MCF 10A (cell line): ENCODE measurements at regions not wholly inside any gene's neighbourhood (a gene's known extent, or its start where the extent isn't known, plus 50 kb on each side); places are given as distances from the start of the nearest gene placed in this dataset.

ENCODE experiments used
- BruUV-seq: library from RNA; stranded (reverse); fragments of 400-500 nt; replicated peaks from 2 replicates; lab custom pipeline; 2021; lab: Mats Ljungman, UMichigan
- CTCF ChIA-PET: fragments of 300-600 bp; sonication (Branson Sonifier 250); formaldehyde crosslinking; extraction: SDS; loops from one replicate; lab custom pipeline; 2021; ENCODE audit warnings: antibody characterized with exemption, inconsistent platforms; lab: Yijun Ruan, JAX
- POLR2A ChIA-PET: fragments of 300-600, 350-650 bp; sonication (Branson Sonifier 250); formaldehyde crosslinking; extraction: SDS; loops from one replicate; lab custom pipeline; 2020; ENCODE audit warnings: antibody characterized with exemption, inconsistent platforms; lab: Yijun Ruan, JAX
- DNase-seq: peaks from one replicate; pipeline ENCODE4 v3.0.0-alpha.2; 2018; ENCODE audit not compliant: unreplicated experiment
- H3K27ac Mint-ChIP-seq: one replicate; pipeline ENCODE4 v1.8.0; 2022; ENCODE audit warnings: mild to moderate bottlenecking, low read depth, mixed read lengths; ENCODE audit not compliant: unreplicated experiment
- H3K27me3 Mint-ChIP-seq: one replicate; pipeline ENCODE4 v1.8.0; 2022; ENCODE audit warnings: mixed read lengths; ENCODE audit not compliant: insufficient read depth, unreplicated experiment
- H3K36me3 Mint-ChIP-seq: one replicate; pipeline ENCODE4 v1.8.0; 2022; ENCODE audit warnings: mild to moderate bottlenecking, moderate library complexity, mixed read lengths; ENCODE audit not compliant: insufficient read depth, unreplicated experiment
- H3K4me1 Mint-ChIP-seq: one replicate; pipeline ENCODE4 v1.8.0; 2022; ENCODE audit warnings: mixed read lengths; ENCODE audit not compliant: insufficient read depth, unreplicated experiment
- H3K4me3 Mint-ChIP-seq: one replicate; pipeline ENCODE4 v1.8.0; 2022; ENCODE audit warnings: mild to moderate bottlenecking, moderate library complexity, mixed read lengths; ENCODE audit not compliant: unreplicated experiment
- H3K9me3 Mint-ChIP-seq: one replicate; pipeline ENCODE4 v1.8.0; 2022; ENCODE audit warnings: mixed read lengths; ENCODE audit not compliant: unreplicated experiment
- CTCF ChIP-seq: fragments of 200-600 bp; IDR thresholded peaks from one replicate; pipeline ENCODE4 v1.8.0; 2022; ENCODE audit warnings: antibody characterized with exemption, mild to moderate bottlenecking; ENCODE audit not compliant: unreplicated experiment
- intact Hi-C: fragments of 100-400 bp; cut with micrococcal nuclease; formaldehyde crosslinking; loops from 2 replicates; pipeline ENCODE4 v1.14.1; 2022

DNA sequence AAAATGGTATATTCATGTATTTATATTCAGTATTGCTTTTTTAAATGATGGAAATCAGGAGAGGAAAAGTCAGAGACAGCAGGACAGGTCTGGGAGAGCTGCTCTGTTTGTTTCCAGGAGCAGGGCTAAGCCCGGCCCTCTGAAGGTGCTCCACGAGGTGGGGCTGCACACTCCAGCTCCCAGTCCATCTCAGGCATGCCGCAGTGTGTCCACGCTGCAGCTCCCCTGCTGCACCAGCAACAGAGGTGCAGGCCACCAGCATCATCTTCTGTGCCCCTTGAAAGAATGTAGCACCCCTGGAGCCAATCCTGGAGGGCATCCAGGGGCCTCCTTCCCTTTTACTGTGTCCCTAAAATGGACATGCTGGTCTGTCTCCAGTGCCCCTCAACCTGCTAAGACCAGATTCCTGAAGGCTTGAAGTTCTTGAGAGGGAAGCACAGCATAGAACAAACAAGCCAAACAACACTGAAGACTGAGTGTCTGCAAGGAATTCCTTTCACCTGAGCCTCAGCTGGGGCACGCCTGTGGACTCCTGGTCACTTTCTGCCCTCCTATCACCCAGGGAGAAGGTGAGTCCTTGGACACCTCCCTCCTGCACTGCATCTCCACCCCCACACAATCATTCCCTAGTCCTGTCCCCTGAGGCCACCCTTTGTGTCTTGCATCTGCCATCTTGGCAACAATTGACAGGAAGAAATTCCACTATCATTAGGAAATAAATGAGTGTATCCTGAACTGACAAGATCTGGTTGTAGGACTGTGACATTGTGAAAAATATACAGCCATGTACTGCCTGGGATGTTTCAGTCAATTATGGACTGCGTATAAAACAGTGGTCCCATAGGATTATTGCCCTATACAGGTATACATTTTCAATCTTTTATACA lies 100.5 kb downstream of the CXCL12 start:
- H3K27me3 Mint-ChIP-seq = peaks cover 13% of the 10 kb centered on the region
- TF ChIP-seq CTCF = no peak
- CTCF ChIA-PET = no interaction called here
- DNase-seq = no peak
- H3K4me3 Mint-ChIP-seq = no peak overlapping the region
- H3K9me3 Mint-ChIP-seq = no peaks in the 10 kb centered on the region
- POLR2A ChIA-PET = no interaction called here
- H3K4me1 Mint-ChIP-seq = no peaks in the 10 kb centered on the region
- no peaks in the 10 kb centered on the region for H3K36me3 Mint-ChIP-seq
- intact Hi-C loops = no loop called here
- no TSS peak for BruUV-seq
- no peak overlapping the region for H3K27ac Mint-ChIP-seq

DNA sequence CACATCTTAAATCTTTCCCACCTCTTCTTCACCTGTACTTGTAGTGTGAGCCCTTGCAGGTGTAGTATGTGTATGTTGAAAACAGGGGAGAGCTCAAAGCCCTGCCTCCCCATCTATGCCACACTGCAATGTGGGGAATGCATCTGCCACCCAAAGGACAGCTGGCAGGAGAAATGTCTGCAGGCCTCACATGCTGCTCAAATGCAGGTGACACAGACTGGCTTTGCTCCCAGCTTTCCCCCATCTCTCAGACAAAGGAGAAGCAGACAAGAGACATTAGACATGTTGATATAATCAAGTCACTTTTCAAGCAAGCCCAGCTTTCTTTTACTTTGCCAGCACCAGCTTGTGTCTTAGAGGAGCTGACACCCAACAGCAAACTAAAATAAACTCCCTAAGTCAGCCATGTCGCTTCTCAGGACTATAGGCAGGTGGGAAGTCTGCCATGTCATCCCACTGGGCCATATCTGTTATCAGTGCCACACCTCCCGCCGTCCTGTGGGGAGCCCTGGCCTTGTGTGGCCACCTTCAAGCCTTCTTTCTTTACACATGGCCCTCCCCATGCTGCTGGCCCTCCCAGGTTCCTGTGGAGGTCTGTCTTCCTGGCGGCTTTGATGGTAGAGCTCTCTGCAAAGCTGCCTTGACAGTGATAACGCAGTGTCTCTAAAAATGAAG lies 102.1 kb downstream of the CXCL12 start:
- ChIA-PET POLR2A (no interaction called here), CTCF (interaction anchor here (0.5 kb wide), 1 partner anchor 650 kb away, joined by 3 read pairs; no protein-coding TSS in a partner anchor)
- Mint-ChIP-seq H3K36me3 (no peaks in the 10 kb centered on the region), H3K27ac (no peak overlapping the region), H3K4me3 (no peak overlapping the region), H3K4me1 (no peaks in the 10 kb centered on the region), H3K9me3 (no peaks in the 10 kb centered on the region), H3K27me3 (peaks cover 13% of the 10 kb centered on the region)
- intact Hi-C loops = no loop called here
- no TSS peak for BruUV-seq
- TF ChIP-seq CTCF = no peak
- no peak for DNase-seq

DNA sequence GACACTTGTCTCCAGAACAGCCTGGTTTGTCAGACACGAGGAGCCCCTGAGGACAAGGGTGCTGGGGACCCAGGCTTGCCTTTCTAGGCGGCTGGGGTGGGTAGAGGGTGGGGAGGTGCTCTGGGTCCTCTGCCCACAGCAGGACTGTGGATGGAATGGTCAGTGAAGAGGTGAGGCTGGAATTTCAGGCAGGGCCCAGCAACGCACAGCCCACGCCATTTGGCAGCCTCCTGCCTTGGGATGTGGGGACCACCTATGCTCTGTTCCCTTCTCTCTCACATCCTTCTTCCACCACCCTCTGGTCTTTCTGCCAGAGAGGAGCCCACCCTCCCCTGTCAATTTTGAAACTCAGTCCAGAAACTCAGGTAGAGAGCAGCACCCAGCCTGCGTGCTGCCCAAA lies 103.2 kb downstream of the CXCL12 start:
- no TSS peak for BruUV-seq
- no peaks in the 10 kb centered on the region for H3K36me3 Mint-ChIP-seq
- H3K9me3 Mint-ChIP-seq = no peaks in the 10 kb centered on the region
- intact Hi-C loops = no loop called here
- H3K4me3 Mint-ChIP-seq = no peak overlapping the region
- H3K27me3 Mint-ChIP-seq = peaks cover 13% of the 10 kb centered on the region
- TF ChIP-seq CTCF = no peak
- POLR2A ChIA-PET = no interaction called here
- no peaks in the 10 kb centered on the region for H3K4me1 Mint-ChIP-seq
- H3K27ac Mint-ChIP-seq = no peak overlapping the region
- no peak for DNase-seq
- CTCF ChIA-PET = no interaction called here

- Mint-ChIP-seq H3K27ac (no peak overlapping the region), H3K27me3 (peaks cover 13% of the 10 kb centered on the region), H3K4me1 (no peaks in the 10 kb centered on the region), H3K4me3 (no peak overlapping the region), H3K9me3 (no peaks in the 10 kb centered on the region), H3K36me3 (no peaks in the 10 kb centered on the region)
- BruUV-seq = no TSS peak
- intact Hi-C loops = no loop called here
- TF ChIP-seq CTCF = no peak
- POLR2A ChIA-PET = no interaction called here
- DNase-seq = no peak
- CTCF ChIA-PET = no interaction called here
Observed at GRCh38 chr10:44281089-44281613, 103.7 kb downstream of the CXCL12 start.
